Psoas muscle (tissue), 7 donors: ENCODE measurements at regions not wholly inside any gene's neighbourhood (a gene's known extent, or its start where the extent isn't known, plus 50 kb on each side); places are given as distances from the start of the nearest gene placed in this dataset.

Experiments
- ATAC-seq, 4 donors: fragments of 200-7000 bp; cut with Tn5 transposase; one replicate each; pipeline ENCODE4 v1.9.1; 2020; ENCODE audit warnings: moderate library complexity in 3 of 4, mild to moderate bottlenecking in 2 of 4
- DNase-seq, 2 donors: peaks; one replicate each; pipeline ENCODE4 v3.0.0-alpha.2; 2020
- H3K27ac ChIP-seq: fragments of 200-600 bp; one replicate; pipeline ENCODE4 v1.8.0; 2022
- H3K27me3 ChIP-seq, 3 donors: fragments of 200-600 bp in 1 of 3; one replicate each; pipeline versions ENCODE4 v1.6.1 to v1.8.0; 2013 to 2022; ENCODE audit warnings: low read length in 2 of 3, mild to moderate bottlenecking in 2 of 3, moderate library complexity in 1 of 3; ENCODE audit not compliant: insufficient read depth in 3 of 3
- H3K36me3 ChIP-seq, 2 donors: fragments of 200-600 bp in 1 of 2; one replicate each; pipeline versions ENCODE4 v1.6.1 to v1.8.0; 2013 to 2022; ENCODE audit warnings: low read depth in 1 of 2, mild to moderate bottlenecking in 1 of 2, moderate library complexity in 1 of 2; ENCODE audit not compliant: insufficient read depth in 1 of 2
- H3K4me1 ChIP-seq: fragments of 200-600 bp; one replicate; pipeline ENCODE4 v1.8.0; 2022
- H3K4me3 ChIP-seq: fragments of 200-600 bp; one replicate; pipeline ENCODE4 v1.8.0; 2022; ENCODE audit warnings: mild to moderate bottlenecking
- H3K9me3 ChIP-seq: fragments of 200-600 bp; one replicate; pipeline ENCODE4 v1.8.0; 2022
- WGBS, 3 donors: extraction: QIAGEN DNeasy Blood & Tissue Kit; methylation state at CpG; one replicate each; pipeline versions ENCODE4 v1.1.6 to v1.1.7; 2013; 5-methylcytosine and 5-hydroxymethylcytosine counted together
- intact Hi-C, 2 donors: fragments of 100-400 bp; cut with DNase I; formaldehyde crosslinking; loops; one replicate each; pipeline versions ENCODE4 v1.11.0 to v1.14.2; 2022
- TF ChIP-seq, protein P1 (sequence below): fragments of 200-600 bp; IDR thresholded peaks from one replicate; pipeline ENCODE4 v1.8.0; 2022; ENCODE audit warnings: antibody characterized with exemption
- donor health status: healthy with polysubstance abuse.
- donor health status: DM: no; HTN: no; CAD: no; lungs with moderate emphysema.
- donor health status: Bipolar disorder and iron deficiency.
- donor health status: healthy.
- donor health status: DM: yes; HTN: yes; CAD: no.
- donor health status: DM: no; HTN: no; CAD: no.
- donor health status: DM: yes; HTN: yes; CAD: no.

DNA sequence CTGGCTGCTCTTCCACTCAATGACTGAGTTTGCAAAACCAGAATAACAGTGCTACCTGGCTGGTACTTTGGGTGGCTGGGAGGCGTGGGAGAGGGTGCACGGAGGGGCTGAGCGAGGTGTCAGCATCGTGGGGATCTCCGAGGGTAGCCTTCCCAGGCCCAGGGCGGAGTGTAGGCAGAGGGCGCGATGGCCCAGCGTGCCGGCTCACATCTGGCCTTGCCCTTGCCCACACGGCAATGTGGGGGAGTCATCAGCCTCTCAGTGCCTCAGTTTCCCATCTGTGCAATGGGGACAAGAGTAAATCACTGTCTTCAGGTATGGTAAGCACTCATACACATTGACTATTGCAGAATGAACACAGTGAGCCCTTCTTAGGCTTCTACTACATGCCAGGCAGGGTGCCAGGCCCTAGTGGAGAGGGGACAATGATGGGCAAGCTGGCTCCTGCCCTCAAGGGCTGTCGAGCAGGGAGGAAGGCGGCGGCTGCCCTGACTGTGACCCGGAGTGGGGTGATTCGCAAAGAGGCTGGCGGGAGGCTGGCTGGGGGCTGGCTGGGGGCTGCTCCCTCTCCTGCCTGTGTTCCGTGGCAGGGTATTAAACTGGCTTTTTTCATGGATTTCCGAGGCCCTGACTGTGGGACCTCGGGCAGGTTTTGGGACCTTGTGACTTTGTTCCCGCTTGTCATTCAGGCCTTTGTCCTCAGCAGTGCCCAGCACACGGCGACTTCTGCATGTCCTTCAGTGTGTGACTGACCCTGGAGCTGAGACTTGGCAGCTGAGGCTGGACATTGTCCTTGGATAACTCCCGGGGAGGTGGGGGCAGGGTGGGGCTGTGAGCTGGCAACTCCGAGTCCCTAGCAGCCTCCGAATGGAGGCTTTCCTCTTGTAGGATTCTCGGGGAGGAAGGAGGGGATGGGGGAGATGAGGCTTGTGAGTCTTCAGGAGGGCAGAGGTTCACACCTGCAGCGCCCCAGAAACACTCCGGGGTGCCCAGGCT, 243.1 kb downstream of the SEC14L1 start:
- TF ChIP-seq, protein P1, sequence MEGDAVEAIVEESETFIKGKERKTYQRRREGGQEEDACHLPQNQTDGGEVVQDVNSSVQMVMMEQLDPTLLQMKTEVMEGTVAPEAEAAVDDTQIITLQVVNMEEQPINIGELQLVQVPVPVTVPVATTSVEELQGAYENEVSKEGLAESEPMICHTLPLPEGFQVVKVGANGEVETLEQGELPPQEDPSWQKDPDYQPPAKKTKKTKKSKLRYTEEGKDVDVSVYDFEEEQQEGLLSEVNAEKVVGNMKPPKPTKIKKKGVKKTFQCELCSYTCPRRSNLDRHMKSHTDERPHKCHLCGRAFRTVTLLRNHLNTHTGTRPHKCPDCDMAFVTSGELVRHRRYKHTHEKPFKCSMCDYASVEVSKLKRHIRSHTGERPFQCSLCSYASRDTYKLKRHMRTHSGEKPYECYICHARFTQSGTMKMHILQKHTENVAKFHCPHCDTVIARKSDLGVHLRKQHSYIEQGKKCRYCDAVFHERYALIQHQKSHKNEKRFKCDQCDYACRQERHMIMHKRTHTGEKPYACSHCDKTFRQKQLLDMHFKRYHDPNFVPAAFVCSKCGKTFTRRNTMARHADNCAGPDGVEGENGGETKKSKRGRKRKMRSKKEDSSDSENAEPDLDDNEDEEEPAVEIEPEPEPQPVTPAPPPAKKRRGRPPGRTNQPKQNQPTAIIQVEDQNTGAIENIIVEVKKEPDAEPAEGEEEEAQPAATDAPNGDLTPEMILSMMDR, result no peak

DNA sequence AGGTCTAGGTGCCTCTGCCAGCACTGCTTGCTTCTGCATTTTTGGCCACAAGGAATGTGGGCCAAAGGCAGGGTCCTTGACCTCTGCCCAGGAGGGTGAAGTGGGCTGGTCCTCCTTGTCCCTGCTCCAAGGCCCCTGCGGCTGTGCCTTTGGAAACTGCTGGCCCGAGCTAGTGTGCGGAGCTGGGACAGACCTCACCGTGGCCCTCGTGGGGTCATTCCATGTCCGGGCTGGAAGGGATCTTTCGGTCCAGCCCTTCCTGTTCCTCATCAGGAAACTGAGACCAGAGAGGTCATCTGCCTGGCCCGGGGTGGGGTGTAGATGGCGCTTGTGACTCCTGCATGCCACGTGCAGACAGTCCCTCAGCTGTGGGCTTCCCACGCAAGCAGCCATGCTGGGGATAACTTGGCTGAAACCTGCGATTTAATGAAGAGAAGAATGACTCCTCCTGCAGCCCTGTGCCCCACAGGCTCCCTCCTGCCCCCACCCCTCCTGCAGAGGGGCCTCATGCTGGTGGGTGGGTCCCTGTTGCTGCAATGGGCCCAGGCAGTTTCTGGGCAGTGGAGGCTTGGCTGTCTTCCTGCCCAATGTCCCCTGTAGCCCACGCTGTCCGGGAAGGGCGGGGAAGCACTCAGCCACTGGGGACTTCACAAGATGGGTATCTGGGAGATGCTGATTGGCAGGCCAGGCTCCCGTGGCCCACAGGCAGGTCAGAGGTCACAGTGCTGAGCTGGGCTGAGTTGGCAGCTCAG, 245.2 kb downstream of the SEC14L1 start:
- H3K27ac ChIP-seq, result peak overlapping the region; percentile 68

More for the DNA sequence above, 243.1 kb downstream of the SEC14L1 start:
- H3K36me3 ChIP-seq, result no peaks in the 10 kb centered on the region
- no peaks in the 10 kb centered on the region for H3K9me3 ChIP-seq
- H3K4me1 ChIP-seq, result peaks cover 86% of the 10 kb centered on the region
- peak overlapping the region; percentile 61 for H3K27ac ChIP-seq
- no peaks in the 10 kb centered on the region for H3K27me3 ChIP-seq
- ATAC-seq, result peak; percentile 52 to 80 (median 72)
- H3K4me3 ChIP-seq, result no peak overlapping the region
- intact Hi-C loops, result no loop called here
- WGBS, 3 donors, result 34 to 48% (median 42%) methylated on average over 29 of the region's 29 CpGs
- DNase-seq, result peak; percentile 74 to 82

DNA sequence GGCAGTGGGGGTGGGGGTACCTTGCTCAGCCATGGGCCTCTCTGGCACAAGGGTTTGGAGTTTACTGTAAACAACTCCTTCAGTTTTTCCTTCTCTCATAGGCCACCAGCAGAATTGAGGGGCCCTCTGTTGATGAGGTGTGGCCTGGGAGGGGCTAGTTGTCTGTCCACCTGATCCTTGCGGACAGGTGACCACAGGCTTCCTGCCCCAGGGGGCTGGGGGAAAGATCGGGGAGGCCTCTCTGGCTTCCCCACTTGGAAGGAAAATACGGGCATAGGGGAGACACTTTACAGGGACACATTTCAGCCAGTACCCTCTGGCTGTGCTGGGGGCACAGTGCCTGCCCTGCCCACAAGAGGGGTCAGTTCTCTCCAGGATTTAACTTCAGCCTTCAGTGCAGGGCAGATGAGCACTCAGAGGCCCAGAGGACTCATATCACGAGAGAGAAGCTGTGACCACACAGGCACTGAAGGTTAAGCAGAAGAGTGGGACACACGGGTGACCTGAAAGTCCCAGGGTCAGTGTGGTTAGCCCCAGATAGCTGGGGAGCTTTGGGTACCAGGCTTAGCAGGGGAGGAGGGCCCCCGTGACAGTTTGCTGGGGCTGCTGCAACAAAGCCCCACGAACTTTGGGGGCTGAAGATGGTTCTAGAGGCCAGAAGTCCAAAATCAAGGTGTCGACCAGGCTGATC, 245.9 kb downstream of the SEC14L1 start:
- peaks cover 80% of the 10 kb centered on the region for H3K4me1 ChIP-seq
- no peaks in the 10 kb centered on the region for H3K9me3 ChIP-seq
- H3K27me3 ChIP-seq, result no peaks in the 10 kb centered on the region
- no peak for ATAC-seq
- no peak overlapping the region for H3K4me3 ChIP-seq
- TF ChIP-seq, protein P1, result no peak
- H3K27ac ChIP-seq, result peak overlapping the region; percentile 68
- intact Hi-C loops, result loop anchor here in 1 of 2 donors (5.0 kb wide), 1 partner anchor 36 kb away; no protein-coding TSS in a partner anchor
- no peak for DNase-seq
- H3K36me3 ChIP-seq, result no peaks in the 10 kb centered on the region
- 72 to 75% (median 73%) methylated on average over 8 of the region's 8 CpGs for WGBS, 3 donors

More for the DNA sequence above, 245.2 kb downstream of the SEC14L1 start:
- 40 to 48% (median 44%) methylated on average over 16 of the region's 16 CpGs for WGBS, 3 donors
- Histone ChIP-seq H3K36me3 (no peaks in the 10 kb centered on the region), H3K27me3 (no peaks in the 10 kb centered on the region), H3K4me3 (peak overlapping the region; percentile 4), H3K9me3 (no peaks in the 10 kb centered on the region), H3K4me1 (peaks cover 80% of the 10 kb centered on the region)
- peak in 1 of 4 donors; percentile 10 for ATAC-seq
- TF ChIP-seq, protein P1, result no peak
- intact Hi-C loops, result loop anchor here in 1 of 2 donors (5.0 kb wide), 1 partner anchor 36 kb away; no protein-coding TSS in a partner anchor
- peak; percentile 57 to 73 for DNase-seq

DNA sequence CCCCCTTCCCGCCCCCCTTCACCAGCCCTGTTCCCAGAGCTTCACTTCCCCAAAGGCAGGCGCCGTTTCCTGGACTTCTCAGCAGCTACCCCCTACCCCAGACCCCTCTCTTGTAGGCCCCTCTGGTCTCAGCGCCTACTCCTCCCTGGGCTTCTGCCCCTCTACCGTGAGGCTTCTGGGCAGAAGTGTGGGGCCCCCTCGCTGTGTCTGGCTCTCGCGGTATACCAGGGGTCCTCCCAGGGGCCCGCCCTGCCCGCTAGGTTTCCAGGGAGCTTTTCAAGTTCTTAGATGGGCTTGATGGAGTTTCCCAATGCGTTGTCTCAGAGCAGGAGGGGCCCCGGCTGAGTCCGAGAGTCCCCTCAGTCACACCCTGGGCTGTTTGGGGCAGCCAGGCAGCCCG, 247.1 kb downstream of the SEC14L1 start:
- H3K36me3 ChIP-seq, result no peaks in the 10 kb centered on the region
- H3K9me3 ChIP-seq, result no peaks in the 10 kb centered on the region
- DNase-seq, result no peak
- peak overlapping the region; percentile 47 for H3K4me3 ChIP-seq
- WGBS, 3 donors, result 59 to 78% (median 68%) methylated on average over 14 of the region's 14 CpGs
- ATAC-seq, result no peak
- intact Hi-C loops, result loop anchor here in 1 of 2 donors (5.0 kb wide), 1 partner anchor 34 kb away; no protein-coding TSS in a partner anchor
- H3K4me1 ChIP-seq, result peaks cover 80% of the 10 kb centered on the region
- H3K27ac ChIP-seq, result peak overlapping the region; percentile 48
- no peaks in the 10 kb centered on the region for H3K27me3 ChIP-seq
- TF ChIP-seq, protein P1, result no peak
